Astrocyte (in vitro differentiated cells and primary cell): ENCODE measurements at regions not wholly inside any gene's neighbourhood (a gene's known extent, or its start where the extent isn't known, plus 50 kb on each side); places are given as distances from the start of the nearest gene placed in this dataset.

ENCODE experiments used
- DNase-seq: peaks from one replicate; pipeline ENCODE4 v3.0.0-alpha.2; 2010; ENCODE audit warnings: low read depth
- FAIRE-seq: peaks from 2 replicates; lab custom pipeline; 2011; peaks lifted over from hg19 to GRCh38; lab: Jason Lieb, UNC
- H2AFZ ChIP-seq: 2 replicates; pipeline ENCODE4 v1.6.0; 2012; ENCODE audit warnings: low read depth, low read length, inconsistent platforms
- H3K27ac ChIP-seq: 2 replicates; pipeline ENCODE4 v1.5.1; 2011; ENCODE audit warnings: low read depth, low read length, inconsistent platforms
- H3K27me3 ChIP-seq: 2 replicates; pipeline ENCODE4 v1.6.0; 2011; ENCODE audit warnings: low read length, inconsistent platforms; ENCODE audit not compliant: insufficient read depth
- H3K36me3 ChIP-seq: 2 replicates; pipeline ENCODE4 v1.5.1; 2011; ENCODE audit warnings: low read length, inconsistent platforms; ENCODE audit not compliant: insufficient read depth
- H3K4me1 ChIP-seq: 2 replicates; pipeline ENCODE4 v1.5.1; 2011; ENCODE audit warnings: low read length, inconsistent platforms; ENCODE audit not compliant: insufficient read depth
- H3K4me2 ChIP-seq: 2 replicates; pipeline ENCODE4 v1.6.0; 2012; ENCODE audit warnings: low read length, inconsistent platforms
- H3K4me3 ChIP-seq: 2 replicates; pipeline ENCODE4 v1.5.1; 2011; ENCODE audit warnings: low read depth, mild to moderate bottlenecking, low read length, inconsistent platforms; ENCODE audit not compliant: insufficient read depth
- H3K79me2 ChIP-seq: 2 replicates; pipeline ENCODE4 v1.6.0; 2012; ENCODE audit warnings: mild to moderate bottlenecking, low read length, inconsistent platforms; ENCODE audit not compliant: insufficient read depth
- H3K9ac ChIP-seq: 2 replicates; pipeline ENCODE4 v1.6.0; 2012; ENCODE audit warnings: mild to moderate bottlenecking, low read length, inconsistent platforms
- H3K9me3 ChIP-seq: 2 replicates; pipeline ENCODE4 v1.5.1; 2012; ENCODE audit warnings: low read depth, mild to moderate bottlenecking, low read length, inconsistent platforms; ENCODE audit not compliant: insufficient read depth
- H4K20me1 ChIP-seq: 2 replicates; pipeline ENCODE4 v1.6.0; 2012; ENCODE audit warnings: low read length, inconsistent platforms; ENCODE audit not compliant: insufficient read depth
- H3K27ac Mint-ChIP-seq: one replicate; pipeline ENCODE4 v1.8.0; 2021; ENCODE audit warnings: mild to moderate bottlenecking, mixed read lengths; ENCODE audit not compliant: unreplicated experiment
- H3K27me3 Mint-ChIP-seq: one replicate; pipeline ENCODE4 v1.8.0; 2021; ENCODE audit warnings: low read depth, mixed read lengths; ENCODE audit not compliant: unreplicated experiment
- H3K36me3 Mint-ChIP-seq: one replicate; pipeline ENCODE4 v1.8.0; 2021; ENCODE audit warnings: low read depth, mixed read lengths; ENCODE audit not compliant: unreplicated experiment
- H3K4me1 Mint-ChIP-seq: one replicate; pipeline ENCODE4 v1.8.0; 2021; ENCODE audit warnings: low read depth, mixed read lengths; ENCODE audit not compliant: unreplicated experiment
- H3K4me3 Mint-ChIP-seq: one replicate; pipeline ENCODE4 v1.8.0; 2021; ENCODE audit warnings: mild to moderate bottlenecking, moderate library complexity, mixed read lengths; ENCODE audit not compliant: unreplicated experiment
- H3K9me3 Mint-ChIP-seq: one replicate; pipeline ENCODE4 v1.8.0; 2021; ENCODE audit warnings: mild to moderate bottlenecking, mixed read lengths; ENCODE audit not compliant: unreplicated experiment
- EZH2 ChIP-seq: IDR thresholded peaks from 2 replicates; pipeline ENCODE4 v1.6.1; 2012; ENCODE audit warnings: mild to moderate bottlenecking, low read length, inconsistent platforms; ENCODE audit not compliant: insufficient read depth
- TF ChIP-seq, protein P1 (sequence below): IDR thresholded peaks from 2 replicates; pipeline ENCODE4 v1.5.1; 2011; ENCODE audit warnings: low read depth, mild to moderate bottlenecking, inconsistent platforms, low read length, moderate library complexity; ENCODE audit not compliant: insufficient read depth

DNA sequence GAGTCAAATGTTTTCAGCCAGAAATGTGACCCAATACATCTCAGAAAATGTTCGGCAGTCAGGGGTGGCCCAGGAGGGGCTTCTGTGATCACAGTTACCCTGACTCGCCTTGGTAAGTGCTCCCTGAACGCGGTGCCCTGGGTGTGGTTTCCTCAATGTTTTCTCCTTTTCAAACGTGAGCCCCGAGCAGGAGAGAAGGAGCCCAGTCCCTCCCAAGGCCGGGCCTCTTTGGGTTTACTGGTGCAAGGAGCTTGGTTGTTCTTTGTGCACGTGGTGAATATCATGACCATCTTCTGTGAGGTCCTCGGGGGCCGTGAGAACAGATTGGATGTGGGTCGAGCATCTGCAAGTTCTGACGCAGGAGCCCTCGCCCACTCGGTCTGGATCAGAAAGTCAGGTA, 55.8 kb upstream of the VIPR2 start:
- Histone ChIP-seq H3K4me1 (no peaks in the 10 kb centered on the region), H3K27me3 (no peaks in the 10 kb centered on the region), H3K36me3 (no peaks in the 10 kb centered on the region), H4K20me1 (no peaks in the 10 kb centered on the region), H3K4me3 (no peak overlapping the region), H2AFZ (no peak overlapping the region), H3K9me3 (no peaks in the 10 kb centered on the region), H3K79me2 (no peaks in the 10 kb centered on the region), H3K27ac (no peak overlapping the region), H3K4me2 (no peak overlapping the region), H3K9ac (no peak overlapping the region)
- no peaks in the 10 kb centered on the region for H3K4me1 Mint-ChIP-seq
- FAIRE-seq = no peak
- TF ChIP-seq, protein P1, sequence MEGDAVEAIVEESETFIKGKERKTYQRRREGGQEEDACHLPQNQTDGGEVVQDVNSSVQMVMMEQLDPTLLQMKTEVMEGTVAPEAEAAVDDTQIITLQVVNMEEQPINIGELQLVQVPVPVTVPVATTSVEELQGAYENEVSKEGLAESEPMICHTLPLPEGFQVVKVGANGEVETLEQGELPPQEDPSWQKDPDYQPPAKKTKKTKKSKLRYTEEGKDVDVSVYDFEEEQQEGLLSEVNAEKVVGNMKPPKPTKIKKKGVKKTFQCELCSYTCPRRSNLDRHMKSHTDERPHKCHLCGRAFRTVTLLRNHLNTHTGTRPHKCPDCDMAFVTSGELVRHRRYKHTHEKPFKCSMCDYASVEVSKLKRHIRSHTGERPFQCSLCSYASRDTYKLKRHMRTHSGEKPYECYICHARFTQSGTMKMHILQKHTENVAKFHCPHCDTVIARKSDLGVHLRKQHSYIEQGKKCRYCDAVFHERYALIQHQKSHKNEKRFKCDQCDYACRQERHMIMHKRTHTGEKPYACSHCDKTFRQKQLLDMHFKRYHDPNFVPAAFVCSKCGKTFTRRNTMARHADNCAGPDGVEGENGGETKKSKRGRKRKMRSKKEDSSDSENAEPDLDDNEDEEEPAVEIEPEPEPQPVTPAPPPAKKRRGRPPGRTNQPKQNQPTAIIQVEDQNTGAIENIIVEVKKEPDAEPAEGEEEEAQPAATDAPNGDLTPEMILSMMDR = no peak
- no peak for TF ChIP-seq EZH2
- no peak overlapping the region for H3K4me3 Mint-ChIP-seq
- peaks cover 14% of the 10 kb centered on the region for H3K9me3 Mint-ChIP-seq
- no peak for DNase-seq
- no peaks in the 10 kb centered on the region for H3K36me3 Mint-ChIP-seq
- peaks cover 5% of the 10 kb centered on the region for H3K27me3 Mint-ChIP-seq
- H3K27ac Mint-ChIP-seq = no peak overlapping the region

DNA sequence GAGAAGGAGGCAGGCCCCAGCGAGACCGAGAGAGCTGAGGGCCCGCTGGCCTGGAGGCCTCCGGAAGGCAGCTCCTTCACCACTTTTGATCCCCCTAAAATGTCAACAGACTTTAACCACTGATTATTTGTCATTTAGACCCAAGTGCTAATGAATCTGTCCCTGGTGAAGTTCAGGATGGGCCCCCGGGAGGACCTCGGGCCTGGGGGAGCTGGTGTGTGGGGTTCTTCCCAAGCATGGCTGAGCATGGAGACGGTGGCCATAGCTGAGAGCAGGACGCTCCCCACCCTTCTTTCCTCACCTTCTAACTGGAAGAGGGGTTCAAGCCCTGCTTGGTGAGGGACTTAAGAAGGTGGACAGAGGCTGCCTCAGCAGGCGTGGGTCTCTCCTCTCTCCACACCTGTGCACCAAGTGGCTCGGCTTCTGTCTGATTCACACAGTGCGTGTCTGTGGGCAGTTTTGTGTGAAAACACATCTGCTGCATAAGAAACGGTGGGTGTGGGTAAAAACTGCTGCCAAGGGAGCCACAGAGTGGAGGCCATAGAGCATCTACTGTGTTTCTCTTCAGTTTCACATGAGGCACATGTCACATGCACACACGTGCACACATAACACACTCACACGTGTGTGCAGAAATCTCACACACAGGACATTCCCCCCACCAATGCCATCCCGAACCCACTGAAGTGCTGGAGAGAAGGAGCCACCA, 53.5 kb upstream of the VIPR2 start:
- Mint-ChIP-seq H3K4me1 (no peaks in the 10 kb centered on the region), H3K9me3 (peaks cover 5% of the 10 kb centered on the region), H3K27ac (no peak overlapping the region), H3K27me3 (peaks cover 2% of the 10 kb centered on the region), H3K36me3 (no peaks in the 10 kb centered on the region), H3K4me3 (no peak overlapping the region)
- Histone ChIP-seq H2AFZ (no peak overlapping the region), H3K4me1 (no peaks in the 10 kb centered on the region), H3K27ac (no peak overlapping the region), H3K4me3 (no peak overlapping the region), H3K79me2 (no peaks in the 10 kb centered on the region), H3K27me3 (no peaks in the 10 kb centered on the region), H3K9ac (no peak overlapping the region), H4K20me1 (no peaks in the 10 kb centered on the region), H3K36me3 (no peaks in the 10 kb centered on the region), H3K4me2 (no peak overlapping the region), H3K9me3 (no peaks in the 10 kb centered on the region)
- DNase-seq = no peak
- no peak for FAIRE-seq
- TF ChIP-seq, protein P1 = no peak
- no peak for TF ChIP-seq EZH2
